Kidney epithelial cell (primary cell): ENCODE measurements at regions not wholly inside any gene's neighbourhood (a gene's known extent, or its start where the extent isn't known, plus 50 kb on each side); places are given as distances from the start of the nearest gene placed in this dataset.

ENCODE experiments used
- DNase-seq: peaks from one replicate; pipeline ENCODE4 v3.0.0-alpha.2; 2010; ENCODE audit warnings: low read depth
- H3K27me3 ChIP-seq: 2 replicates; pipeline ENCODE4 v1.6.0; 2011; ENCODE audit warnings: low read length; ENCODE audit not compliant: control insufficient read depth, insufficient read depth
- H3K36me3 ChIP-seq: 2 replicates; pipeline ENCODE4 v1.5.1; 2011; ENCODE audit warnings: low read length; ENCODE audit not compliant: control insufficient read depth, insufficient read depth
- H3K4me3 ChIP-seq: 2 replicates; pipeline ENCODE4 v1.5.1; 2011; ENCODE audit warnings: low read depth, mild to moderate bottlenecking, control low read depth, low read length
- CTCF ChIP-seq: IDR thresholded peaks from 2 replicates; pipeline ENCODE4 v1.5.1; 2011; ENCODE audit warnings: mild to moderate bottlenecking, moderate library complexity, low read length, control low read depth, inconsistent platforms; ENCODE audit not compliant: insufficient read depth, poor library complexity, severe bottlenecking

DNA sequence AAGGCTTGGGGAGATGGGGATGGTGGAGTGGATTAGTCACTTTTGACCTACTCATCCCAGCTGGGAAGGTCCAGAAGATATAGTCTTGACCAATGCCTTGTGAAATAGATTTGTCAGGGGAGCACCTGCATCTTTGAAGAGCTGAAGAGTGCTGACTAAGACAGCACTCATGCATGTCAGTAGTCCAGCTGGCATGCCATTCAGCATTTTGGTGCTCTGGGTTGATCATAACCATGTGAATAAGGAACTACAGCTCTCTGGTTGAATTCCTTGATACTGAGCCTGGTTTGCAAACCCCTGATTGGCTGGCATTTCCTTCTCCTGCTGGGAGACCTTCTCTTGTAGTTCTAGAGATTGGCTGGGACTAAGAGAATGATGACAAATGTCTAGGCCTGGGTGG is 106.8 kb upstream of the ALX4 start:
- H3K4me3 ChIP-seq, result no peak overlapping the region
- H3K27me3 ChIP-seq, result no peaks in the 10 kb centered on the region
- no peaks in the 10 kb centered on the region for H3K36me3 ChIP-seq
- TF ChIP-seq CTCF, result no peak
- peak; percentile 7 for DNase-seq

DNA sequence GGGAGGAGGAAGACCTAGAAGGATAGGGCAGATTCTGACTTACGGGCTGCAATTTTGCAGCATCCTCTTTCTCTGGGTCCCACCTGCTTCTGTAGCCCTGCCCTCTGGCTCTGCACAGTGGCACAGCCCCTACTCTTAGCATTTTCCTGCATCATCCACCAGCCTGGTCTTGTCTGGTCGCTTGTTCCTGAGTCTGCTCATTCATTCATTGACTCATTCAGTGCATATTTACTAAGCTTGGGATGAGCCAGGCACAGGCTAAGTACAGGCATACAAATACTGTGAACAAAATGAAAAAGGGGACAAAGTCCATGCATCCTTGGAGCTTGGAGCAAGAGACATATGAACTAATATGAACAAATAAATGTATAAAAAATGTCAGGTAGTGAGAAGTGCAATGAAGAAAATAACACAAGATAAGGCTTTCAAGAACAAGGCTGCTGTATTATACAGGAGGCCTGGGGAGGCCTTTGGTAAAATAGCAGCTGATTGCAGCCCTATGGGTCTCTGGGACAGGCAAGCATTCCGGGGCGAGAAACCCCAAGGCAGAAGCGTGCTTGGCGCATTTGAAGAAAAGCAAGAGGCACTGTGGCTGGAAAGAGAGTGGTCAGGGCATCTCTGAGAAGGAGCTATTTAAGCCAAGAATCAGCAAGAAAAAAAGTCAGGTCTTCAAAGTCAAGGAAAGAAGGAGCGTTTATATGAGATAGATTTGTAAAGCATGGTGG is 108.0 kb upstream of the ALX4 start:
- no peak for TF ChIP-seq CTCF
- Histone ChIP-seq H3K4me3 (no peak overlapping the region), H3K36me3 (no peaks in the 10 kb centered on the region), H3K27me3 (no peaks in the 10 kb centered on the region)
- DNase-seq, result no peak

DNA sequence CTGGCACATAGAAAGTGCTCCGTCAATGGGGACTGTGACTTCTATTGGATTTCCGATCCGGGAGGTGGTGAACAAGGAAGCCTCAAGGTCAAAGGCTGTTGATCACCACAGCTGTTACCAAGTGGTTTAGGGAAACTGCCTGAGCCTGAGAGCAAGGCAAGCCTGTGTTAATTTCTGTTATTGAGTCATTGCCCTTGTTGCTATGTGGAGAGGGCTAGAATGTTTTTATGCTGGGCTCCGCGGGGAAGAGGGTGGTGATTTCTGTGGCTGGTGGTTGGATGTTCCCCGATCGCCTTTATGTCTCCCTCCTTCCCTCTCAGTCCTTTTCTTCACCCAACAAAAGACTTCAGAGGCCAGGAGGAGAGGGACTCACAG is 108.5 kb upstream of the ALX4 start:
- DNase-seq, result no peak
- no peak overlapping the region for H3K4me3 ChIP-seq
- TF ChIP-seq CTCF, result no peak
- no peaks in the 10 kb centered on the region for H3K36me3 ChIP-seq
- H3K27me3 ChIP-seq, result no peaks in the 10 kb centered on the region

DNA sequence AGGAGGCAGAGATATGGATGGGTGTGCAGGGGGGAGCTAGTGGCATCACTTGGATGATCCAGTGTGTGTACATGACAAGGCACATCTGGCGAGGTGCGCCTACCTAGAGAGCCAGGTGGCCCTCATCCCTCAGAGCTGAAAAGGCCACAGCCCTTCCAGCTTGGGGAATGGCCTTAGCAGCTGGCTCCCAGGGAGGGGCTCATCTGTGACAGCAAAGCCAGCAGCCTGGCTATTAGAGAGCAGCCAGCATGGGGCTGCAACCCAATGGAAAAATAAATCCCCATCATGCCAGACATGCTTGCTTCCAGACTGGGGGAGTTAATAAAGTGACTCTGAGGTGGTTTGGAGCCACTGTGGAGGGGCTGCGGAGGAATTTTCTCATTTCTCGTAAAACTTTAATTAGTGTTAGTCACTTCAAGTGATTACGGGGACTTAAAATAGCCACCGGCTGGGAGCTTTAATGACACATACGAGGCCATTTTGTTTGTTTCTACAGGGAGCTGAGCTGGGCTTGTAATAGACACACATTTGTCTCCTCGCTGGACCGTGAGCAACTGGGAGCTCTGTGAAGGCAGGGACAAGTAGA is 111.2 kb upstream of the ALX4 start:
- no peaks in the 10 kb centered on the region for H3K27me3 ChIP-seq
- DNase-seq, result no peak
- no peak for TF ChIP-seq CTCF
- H3K4me3 ChIP-seq, result no peak overlapping the region
- H3K36me3 ChIP-seq, result no peaks in the 10 kb centered on the region

- DNase-seq, result no peak
- Histone ChIP-seq H3K4me3 (no peak overlapping the region), H3K27me3 (no peaks in the 10 kb centered on the region), H3K36me3 (no peaks in the 10 kb centered on the region)
- no peak for TF ChIP-seq CTCF
These were observed 113.3 kb upstream of the ALX4 start for GRCh38 chr11:44423289-44423688.

- H3K4me3 ChIP-seq, result no peak overlapping the region
- no peak for DNase-seq
- H3K36me3 ChIP-seq, result no peaks in the 10 kb centered on the region
- peaks cover 3% of the 10 kb centered on the region for H3K27me3 ChIP-seq
- no peak for TF ChIP-seq CTCF
These were observed 114.9 kb upstream of the ALX4 start for GRCh38 chr11:44424841-44425240.
